CD14-positive monocyte (primary cell): ENCODE measurements at regions not wholly inside any gene's neighbourhood (a gene's known extent, or its start where the extent isn't known, plus 50 kb on each side); places are given as distances from the start of the nearest gene placed in this dataset.

Experiments
- DNase-seq, 3 donors: peaks; one replicate each; pipeline ENCODE4 v3.0.0-alpha.2; 2011 to 2022
- H2AFZ ChIP-seq: 2 replicates; pipeline ENCODE4 v1.6.0; 2012; ENCODE audit warnings: mild to moderate bottlenecking, low read depth, low read length, inconsistent platforms; ENCODE audit not compliant: insufficient read depth, poor library complexity, severe bottlenecking
- H3K27ac ChIP-seq, 2 donors: 1 replicate in 1 of 2; 2 replicates in 1 of 2; pipeline ENCODE4 v1.5.1; 2012 to 2013; ENCODE audit warnings: low read length in 2 of 2, control low read depth in 1 of 2, inconsistent platforms in 1 of 2, low read depth in 1 of 2, mild to moderate bottlenecking in 1 of 2
- H3K27me3 ChIP-seq, 2 donors: one replicate each; pipeline versions ENCODE4 v1.6.0 to v1.6.1; 2011 to 2013; ENCODE audit warnings: low read length in 2 of 2; ENCODE audit not compliant: control insufficient read depth in 2 of 2, insufficient read depth in 2 of 2
- H3K36me3 ChIP-seq, 2 donors: replicated peaks in 1 of 2; 1 replicate in 1 of 2; 2 replicates in 1 of 2; pipeline versions ENCODE4 v1.5.1 to v1.6.1; 2012 to 2013; ENCODE audit warnings: low read length in 2 of 2, control low read depth in 1 of 2, inconsistent platforms in 1 of 2, mild to moderate bottlenecking in 1 of 2; ENCODE audit not compliant: insufficient read depth in 2 of 2, control insufficient read depth in 1 of 2
- H3K4me1 ChIP-seq, 2 donors: 1 replicate in 1 of 2; 2 replicates in 1 of 2; pipeline versions ENCODE4 v1.5.1 to v1.6.1; 2012 to 2013; ENCODE audit warnings: low read length in 2 of 2, control low read depth in 1 of 2, inconsistent platforms in 1 of 2, mild to moderate bottlenecking in 1 of 2, moderate library complexity in 1 of 2; ENCODE audit not compliant: insufficient read depth in 2 of 2, control insufficient read depth in 1 of 2
- H3K4me2 ChIP-seq: replicated peaks from 2 replicates; pipeline ENCODE3; 2012; ENCODE audit warnings: low read length, moderate library complexity, mild to moderate bottlenecking; ENCODE audit not compliant: poor library complexity, severe bottlenecking; ENCODE audit errors: extremely low read depth
- H3K4me3 ChIP-seq, 3 experiments: fragments of 200-600 bp in 1 of 3; sonication (generic) in 1 of 3; replicated peaks in 1 of 3; 1 replicate in 2 of 3; 2 replicates in 1 of 3; pipeline ENCODE4 v1.5.1; 2011 to 2013; ENCODE audit warnings: low read length in 3 of 3, mild to moderate bottlenecking in 3 of 3, control low read depth in 2 of 3, low read depth in 2 of 3, inconsistent platforms in 1 of 3, moderate library complexity in 1 of 3
- H3K79me2 ChIP-seq: 2 replicates; pipeline ENCODE4 v1.6.0; 2012; ENCODE audit warnings: mild to moderate bottlenecking, control low read depth, inconsistent platforms, low read length, moderate library complexity; ENCODE audit not compliant: insufficient read depth
- H3K9ac ChIP-seq: 2 replicates; pipeline ENCODE4 v1.6.0; 2017; ENCODE audit warnings: low read length, mild to moderate bottlenecking; ENCODE audit not compliant: insufficient read depth, poor library complexity, severe bottlenecking
- H3K9me3 ChIP-seq, 2 donors: replicated peaks in 1 of 2; 1 replicate in 1 of 2; 2 replicates in 1 of 2; pipeline versions ENCODE4 v1.5.1 to v1.6.1; 2012 to 2013; ENCODE audit warnings: low read length in 2 of 2, control low read depth in 1 of 2; ENCODE audit not compliant: control insufficient read depth in 1 of 2, insufficient read depth in 1 of 2
- H4K20me1 ChIP-seq: 2 replicates; pipeline ENCODE4 v1.6.0; 2012; ENCODE audit warnings: mild to moderate bottlenecking, low read length, control low read depth, moderate library complexity; ENCODE audit not compliant: insufficient read depth
- H3K27ac Mint-ChIP-seq, 7 donors: one replicate each; pipeline ENCODE4 v1.8.0; 2020; ENCODE audit warnings: mild to moderate bottlenecking in 7 of 7, mixed read lengths in 7 of 7, moderate library complexity in 6 of 7, inconsistent platforms in 2 of 7
- H3K27me3 Mint-ChIP-seq, 3 donors: one replicate each; pipeline ENCODE4 v1.8.0; 2021 to 2022; ENCODE audit warnings: low read depth in 3 of 3, mild to moderate bottlenecking in 3 of 3, mixed read lengths in 3 of 3, moderate library complexity in 3 of 3, inconsistent platforms in 1 of 3
- H3K36me3 Mint-ChIP-seq, 2 donors: one replicate each; pipeline ENCODE4 v1.8.0; 2020; ENCODE audit warnings: mixed read lengths in 2 of 2, inconsistent platforms in 1 of 2, mild to moderate bottlenecking in 1 of 2
- H3K4me1 Mint-ChIP-seq: one replicate; pipeline ENCODE4 v1.8.0; 2020; ENCODE audit warnings: mild to moderate bottlenecking, mixed read lengths
- H3K4me3 Mint-ChIP-seq, 2 donors: one replicate each; pipeline ENCODE4 v1.8.0; 2020; ENCODE audit warnings: mild to moderate bottlenecking in 2 of 2, mixed read lengths in 2 of 2, moderate library complexity in 1 of 2
- H3K9me3 Mint-ChIP-seq, 7 donors: one replicate each; pipeline ENCODE4 v1.8.0; 2020 to 2022; ENCODE audit warnings: mixed read lengths in 7 of 7, mild to moderate bottlenecking in 6 of 7, moderate library complexity in 6 of 7, inconsistent platforms in 2 of 7
- WGBS: methylation state at CpG from one replicate; pipeline ENCODE4 v1.1.5; 2013; ENCODE audit warnings: missing lambda C conversion rate; ENCODE audit not compliant: insufficient coverage; 5-methylcytosine and 5-hydroxymethylcytosine counted together
- intact Hi-C, 2 donors: fragments of 100-400 bp; cut with micrococcal nuclease; formaldehyde crosslinking; loops; one replicate each; pipeline versions ENCODE4 v1.15.0 to v1.15.1; 2023
- TF ChIP-seq, protein P1 (sequence below): fragments of 200-600 bp; IDR thresholded peaks from one replicate; pipeline ENCODE4 v1.8.0; 2022; ENCODE audit warnings: antibody characterized with exemption, mild to moderate bottlenecking

DNA sequence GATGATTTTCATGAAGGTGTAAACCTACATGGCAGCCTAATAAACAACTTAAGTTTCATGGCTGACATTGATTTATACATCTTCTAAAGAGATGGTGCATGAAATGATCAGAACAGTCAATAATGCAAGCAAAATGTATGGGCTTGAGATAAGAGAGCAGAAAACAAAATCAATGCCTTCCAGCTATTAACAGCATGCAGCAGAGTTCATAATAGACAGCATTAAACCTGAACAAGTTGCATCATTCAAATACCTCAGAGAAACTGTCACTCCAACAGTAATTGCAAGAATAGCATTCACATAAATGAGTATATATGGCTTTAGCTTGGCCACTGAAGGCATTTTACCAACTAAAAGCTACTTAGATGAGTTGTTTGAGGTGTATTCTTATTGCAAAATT, 319.6 kb upstream of the ARID1B start:
- no peaks in the 10 kb centered on the region for H3K9me3 ChIP-seq
- H3K4me3 ChIP-seq: no peak overlapping the region
- TF ChIP-seq, protein P1, sequence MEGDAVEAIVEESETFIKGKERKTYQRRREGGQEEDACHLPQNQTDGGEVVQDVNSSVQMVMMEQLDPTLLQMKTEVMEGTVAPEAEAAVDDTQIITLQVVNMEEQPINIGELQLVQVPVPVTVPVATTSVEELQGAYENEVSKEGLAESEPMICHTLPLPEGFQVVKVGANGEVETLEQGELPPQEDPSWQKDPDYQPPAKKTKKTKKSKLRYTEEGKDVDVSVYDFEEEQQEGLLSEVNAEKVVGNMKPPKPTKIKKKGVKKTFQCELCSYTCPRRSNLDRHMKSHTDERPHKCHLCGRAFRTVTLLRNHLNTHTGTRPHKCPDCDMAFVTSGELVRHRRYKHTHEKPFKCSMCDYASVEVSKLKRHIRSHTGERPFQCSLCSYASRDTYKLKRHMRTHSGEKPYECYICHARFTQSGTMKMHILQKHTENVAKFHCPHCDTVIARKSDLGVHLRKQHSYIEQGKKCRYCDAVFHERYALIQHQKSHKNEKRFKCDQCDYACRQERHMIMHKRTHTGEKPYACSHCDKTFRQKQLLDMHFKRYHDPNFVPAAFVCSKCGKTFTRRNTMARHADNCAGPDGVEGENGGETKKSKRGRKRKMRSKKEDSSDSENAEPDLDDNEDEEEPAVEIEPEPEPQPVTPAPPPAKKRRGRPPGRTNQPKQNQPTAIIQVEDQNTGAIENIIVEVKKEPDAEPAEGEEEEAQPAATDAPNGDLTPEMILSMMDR: no peak
- Mint-ChIP-seq H3K27me3 (peaks cover 0 to 3% (median 2%) of the 10 kb centered on the region in 3 donors), H3K27ac (no peak overlapping the region), H3K9me3 (peaks cover 0 to 11% (median 8%) of the 10 kb centered on the region in 7 donors), H3K4me3 (no peak overlapping the region), H3K36me3 (no peaks in the 10 kb centered on the region), H3K4me1 (peaks cover 3% of the 10 kb centered on the region)
- H3K36me3 ChIP-seq: no peaks in the 10 kb centered on the region
- no peaks in the 10 kb centered on the region for H4K20me1 ChIP-seq
- H3K9ac ChIP-seq: no peak overlapping the region
- intact Hi-C loops: no loop called here
- no peak overlapping the region for H3K27ac ChIP-seq
- no peak for DNase-seq
- no peaks in the 10 kb centered on the region for H3K27me3 ChIP-seq
- no peaks in the 10 kb centered on the region for H3K79me2 ChIP-seq
- no peaks in the 10 kb centered on the region for H3K4me1 ChIP-seq
- H2AFZ ChIP-seq: no peak overlapping the region
- H3K4me2 ChIP-seq: no peak overlapping the region

DNA sequence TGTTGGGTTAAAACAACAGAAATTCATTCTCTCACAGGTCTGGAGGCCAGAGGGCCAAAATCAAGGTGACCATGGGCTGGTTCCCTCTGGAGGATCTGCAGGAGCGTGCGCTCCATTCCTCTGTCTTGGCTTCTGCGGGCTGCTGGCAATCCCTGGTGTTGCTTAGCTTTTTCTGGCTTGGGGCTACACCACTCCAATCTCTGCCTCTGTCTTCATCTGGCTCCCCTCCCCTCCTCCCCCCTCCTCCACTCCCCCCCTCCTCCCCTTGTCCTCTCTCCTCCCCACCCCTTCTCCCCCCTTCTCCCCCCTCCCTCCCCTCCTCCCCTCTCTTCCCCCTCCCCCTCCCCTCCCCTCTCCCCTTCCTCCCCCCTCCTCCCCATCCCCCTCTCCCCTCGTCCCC, 321.3 kb upstream of the ARID1B start:
- Mint-ChIP-seq H3K36me3 (no peaks in the 10 kb centered on the region), H3K27me3 (peaks cover 0 to 3% (median 2%) of the 10 kb centered on the region in 3 donors), H3K27ac (no peak overlapping the region), H3K4me3 (no peak overlapping the region), H3K4me1 (peaks cover 3% of the 10 kb centered on the region), H3K9me3 (peaks cover 0 to 15% (median 8%) of the 10 kb centered on the region in 7 donors)
- DNase-seq: no peak
- H3K4me3 ChIP-seq: no peak overlapping the region
- no peaks in the 10 kb centered on the region for H3K9me3 ChIP-seq
- no peak overlapping the region for H2AFZ ChIP-seq
- no peaks in the 10 kb centered on the region for H3K36me3 ChIP-seq
- intact Hi-C loops: no loop called here
- H4K20me1 ChIP-seq: no peaks in the 10 kb centered on the region
- no peak overlapping the region for H3K4me2 ChIP-seq
- no peaks in the 10 kb centered on the region for H3K79me2 ChIP-seq
- no peaks in the 10 kb centered on the region for H3K4me1 ChIP-seq
- H3K27me3 ChIP-seq: no peaks in the 10 kb centered on the region
- TF ChIP-seq, protein P1: no peak
- H3K9ac ChIP-seq: no peak overlapping the region
- WGBS: no CpG with 5 or more reads among the region's 4 CpGs
- no peak overlapping the region for H3K27ac ChIP-seq
